ENCODE measurements at regions not wholly inside any gene's neighbourhood (a gene's known extent, or its start where the extent isn't known, plus 50 kb on each side); places are given as distances from the start of the nearest gene placed in this dataset.
A peak's percentile ranks its signal among the peaks of the same experiment; 100 is the strongest.

- Histone ChIP-seq H4K20me1 (ENCODE audit: control insufficient read depth, extremely low read depth, insufficient read depth, low read length) (no peaks in the 10 kb centered on the region), H3K79me2 (ENCODE audit: control insufficient read depth, insufficient read depth, low read length) (no peaks in the 10 kb centered on the region), H3K36me3 (ENCODE audit: control insufficient read depth, insufficient read depth, low read length) (no peaks in the 10 kb centered on the region), H3K9ac (ENCODE audit: insufficient read depth, low read length) (no peak overlapping the region), H3K4me3 (replicated peaks in 1 of 4; ENCODE audit: control extremely low read depth in 1 of 4, insufficient read depth in 1 of 4, low read depth in 3 of 4, low read length in 4 of 4) (no peak overlapping the region), H3K27me3 (ENCODE audit: control insufficient read depth, insufficient read depth, low read length) (no peaks in the 10 kb centered on the region), H3K27ac (ENCODE audit: insufficient read depth, low read length) (no peak overlapping the region), H3K4me1 (ENCODE audit: control insufficient read depth, extremely low read depth, insufficient read depth, low read length) (no peaks in the 10 kb centered on the region), H3K9me3 (ENCODE audit: control insufficient read depth, insufficient read depth, low read depth, low read length) (no peaks in the 10 kb centered on the region), H2AFZ (ENCODE audit: low read length) (no peak overlapping the region), H3K4me2 (ENCODE audit: extremely low read depth, insufficient read depth, low read length) (no peak overlapping the region)
- TF ChIP-seq, protein P1, sequence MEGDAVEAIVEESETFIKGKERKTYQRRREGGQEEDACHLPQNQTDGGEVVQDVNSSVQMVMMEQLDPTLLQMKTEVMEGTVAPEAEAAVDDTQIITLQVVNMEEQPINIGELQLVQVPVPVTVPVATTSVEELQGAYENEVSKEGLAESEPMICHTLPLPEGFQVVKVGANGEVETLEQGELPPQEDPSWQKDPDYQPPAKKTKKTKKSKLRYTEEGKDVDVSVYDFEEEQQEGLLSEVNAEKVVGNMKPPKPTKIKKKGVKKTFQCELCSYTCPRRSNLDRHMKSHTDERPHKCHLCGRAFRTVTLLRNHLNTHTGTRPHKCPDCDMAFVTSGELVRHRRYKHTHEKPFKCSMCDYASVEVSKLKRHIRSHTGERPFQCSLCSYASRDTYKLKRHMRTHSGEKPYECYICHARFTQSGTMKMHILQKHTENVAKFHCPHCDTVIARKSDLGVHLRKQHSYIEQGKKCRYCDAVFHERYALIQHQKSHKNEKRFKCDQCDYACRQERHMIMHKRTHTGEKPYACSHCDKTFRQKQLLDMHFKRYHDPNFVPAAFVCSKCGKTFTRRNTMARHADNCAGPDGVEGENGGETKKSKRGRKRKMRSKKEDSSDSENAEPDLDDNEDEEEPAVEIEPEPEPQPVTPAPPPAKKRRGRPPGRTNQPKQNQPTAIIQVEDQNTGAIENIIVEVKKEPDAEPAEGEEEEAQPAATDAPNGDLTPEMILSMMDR (conservative IDR thresholded peaks at IDR 0.05 in 1 of 2, IDR thresholded peaks at IDR 0.05 in 1 of 2; ENCODE audit: low read depth in 1 of 2, low read length in 2 of 2): no peak
- no peak for TF ChIP-seq EZH2 (IDR thresholded peaks at IDR 0.05; ENCODE audit: low read length, missing control alignments)
- DNase-seq (ENCODE audit: low read depth in 2 of 2): no peak
Measured at GRCh38 chr15:80342148-80342547, 62.0 kb upstream of the ARNT2 start.

DNA sequence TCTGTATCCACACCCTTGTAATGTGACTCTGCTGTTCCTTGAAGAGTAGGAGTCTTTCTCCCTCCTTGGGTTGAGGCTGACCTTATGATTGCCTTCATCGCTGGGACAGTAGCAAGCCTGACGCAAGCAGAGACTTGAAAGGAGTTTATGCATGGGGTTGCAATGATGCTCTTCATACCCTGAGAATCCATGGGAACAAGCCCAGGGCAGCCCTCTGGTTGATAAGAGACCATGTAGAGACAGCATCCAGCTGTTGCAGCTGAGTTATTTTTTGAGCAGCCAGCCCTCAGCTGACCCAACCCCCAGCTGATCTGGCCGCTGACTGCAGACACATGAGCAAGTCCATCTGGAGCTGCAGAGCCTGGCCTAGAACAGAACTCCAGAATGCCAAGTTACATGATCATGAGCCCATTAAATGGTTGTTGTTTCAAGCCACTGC lies 60.6 kb upstream of the ARNT2 start:
- Histone ChIP-seq H2AFZ (ENCODE audit: low read length) (no peak overlapping the region), H4K20me1 (ENCODE audit: control insufficient read depth, extremely low read depth, insufficient read depth, low read length) (no peaks in the 10 kb centered on the region), H3K27ac (ENCODE audit: insufficient read depth, low read length) (no peak overlapping the region), H3K4me2 (ENCODE audit: extremely low read depth, insufficient read depth, low read length) (no peak overlapping the region), H3K9ac (ENCODE audit: insufficient read depth, low read length) (no peak overlapping the region), H3K36me3 (ENCODE audit: control insufficient read depth, insufficient read depth, low read length) (no peaks in the 10 kb centered on the region), H3K4me3 (replicated peaks in 1 of 4; ENCODE audit: control extremely low read depth in 1 of 4, insufficient read depth in 1 of 4, low read depth in 3 of 4, low read length in 4 of 4) (no peak overlapping the region), H3K9me3 (ENCODE audit: control insufficient read depth, insufficient read depth, low read depth, low read length) (no peaks in the 10 kb centered on the region), H3K79me2 (ENCODE audit: control insufficient read depth, insufficient read depth, low read length) (no peaks in the 10 kb centered on the region), H3K4me1 (ENCODE audit: control insufficient read depth, extremely low read depth, insufficient read depth, low read length) (no peaks in the 10 kb centered on the region), H3K27me3 (ENCODE audit: control insufficient read depth, insufficient read depth, low read length) (no peaks in the 10 kb centered on the region)
- no peak for TF ChIP-seq EZH2 (IDR thresholded peaks at IDR 0.05; ENCODE audit: low read length, missing control alignments)
- TF ChIP-seq, protein P1 (conservative IDR thresholded peaks at IDR 0.05 in 1 of 2, IDR thresholded peaks at IDR 0.05 in 1 of 2; ENCODE audit: low read depth in 1 of 2, low read length in 2 of 2): no peak
- peak in 1 of 2 donors; percentile 97 for DNase-seq (ENCODE audit: low read depth in 2 of 2)

GRCh38 chr15:80350941-80351610 lies 53.1 kb upstream of the ARNT2 start:
- no peak for TF ChIP-seq EZH2 (IDR thresholded peaks at IDR 0.05; ENCODE audit: low read length, missing control alignments)
- TF ChIP-seq, protein P1 (conservative IDR thresholded peaks at IDR 0.05 in 1 of 2, IDR thresholded peaks at IDR 0.05 in 1 of 2; ENCODE audit: low read depth in 1 of 2, low read length in 2 of 2): no peak
- H3K4me2 ChIP-seq (ENCODE audit: extremely low read depth, insufficient read depth, low read length): no peak overlapping the region
- no peaks in the 10 kb centered on the region for H3K9me3 ChIP-seq (ENCODE audit: control insufficient read depth, insufficient read depth, low read depth, low read length)
- no peak overlapping the region for H3K27ac ChIP-seq (ENCODE audit: insufficient read depth, low read length)
- H3K4me1 ChIP-seq (ENCODE audit: control insufficient read depth, extremely low read depth, insufficient read depth, low read length): no peaks in the 10 kb centered on the region
- H3K79me2 ChIP-seq (ENCODE audit: control insufficient read depth, insufficient read depth, low read length): no peaks in the 10 kb centered on the region
- H3K4me3 ChIP-seq (replicated peaks in 1 of 4; ENCODE audit: control extremely low read depth in 1 of 4, insufficient read depth in 1 of 4, low read depth in 3 of 4, low read length in 4 of 4): no peak overlapping the region
- H3K36me3 ChIP-seq (ENCODE audit: control insufficient read depth, insufficient read depth, low read length): no peaks in the 10 kb centered on the region
- no peaks in the 10 kb centered on the region for H4K20me1 ChIP-seq (ENCODE audit: control insufficient read depth, extremely low read depth, insufficient read depth, low read length)
- H3K9ac ChIP-seq (ENCODE audit: insufficient read depth, low read length): no peak overlapping the region
- no peak for DNase-seq (ENCODE audit: low read depth in 2 of 2)
- H2AFZ ChIP-seq (ENCODE audit: low read length): no peak overlapping the region
- H3K27me3 ChIP-seq (ENCODE audit: control insufficient read depth, insufficient read depth, low read length): peaks cover 2% of the 10 kb centered on the region

Data from fibroblast of lung (primary cell).